Iris pigment epithelial cell (primary cell): ENCODE measurements at regions not wholly inside any gene's neighbourhood (a gene's known extent, or its start where the extent isn't known, plus 50 kb on each side); places are given as distances from the start of the nearest gene placed in this dataset.

ENCODE experiments used
- DNase-seq: peaks from one replicate; pipeline ENCODE4 v3.0.0-alpha.2; 2011; ENCODE audit warnings: low read depth

DNA sequence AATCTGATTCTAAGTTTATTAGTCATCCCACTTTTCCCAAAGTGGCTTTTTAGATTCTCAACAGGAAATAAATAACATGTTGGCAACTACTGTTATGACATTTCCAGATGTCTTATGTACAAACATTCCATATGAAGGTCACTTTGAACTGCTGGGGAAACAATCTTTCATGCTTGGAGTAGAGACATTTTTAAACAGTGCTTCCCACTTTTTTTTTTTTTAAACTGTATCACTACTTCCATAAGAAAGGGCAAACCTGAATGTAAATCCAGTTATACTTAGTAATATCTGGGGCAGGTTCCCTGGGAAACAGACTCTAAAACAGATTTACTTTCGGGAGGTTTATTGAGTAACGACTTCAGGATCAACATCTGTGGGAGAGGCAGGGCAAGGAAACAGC lies 473.8 kb downstream of the TAFA4 start:
- no peak for DNase-seq

GRCh38 chr3:68448510-68449383 lies 483.6 kb downstream of the TAFA4 start:
- DNase-seq: no peak

DNA sequence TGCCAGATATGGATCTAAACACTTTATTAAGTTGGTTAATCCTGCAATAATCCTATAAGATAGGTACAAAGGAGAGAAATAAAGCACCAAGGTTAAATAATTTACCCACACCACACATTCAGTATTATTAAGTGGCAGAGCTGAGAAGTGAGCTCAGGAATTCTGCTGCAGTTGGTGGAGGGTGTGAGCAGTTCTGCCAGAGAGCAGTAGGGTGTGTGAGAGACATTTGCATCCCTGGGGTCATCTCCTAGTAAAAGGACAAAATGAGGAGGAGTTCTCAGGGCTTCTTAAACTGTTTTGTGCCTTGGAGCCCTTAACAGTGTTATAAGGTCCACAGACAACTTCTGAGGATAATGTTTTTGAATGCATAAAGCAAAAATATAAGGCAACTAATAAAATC lies 484.5 kb downstream of the TAFA4 start:
- no peak for DNase-seq

DNA sequence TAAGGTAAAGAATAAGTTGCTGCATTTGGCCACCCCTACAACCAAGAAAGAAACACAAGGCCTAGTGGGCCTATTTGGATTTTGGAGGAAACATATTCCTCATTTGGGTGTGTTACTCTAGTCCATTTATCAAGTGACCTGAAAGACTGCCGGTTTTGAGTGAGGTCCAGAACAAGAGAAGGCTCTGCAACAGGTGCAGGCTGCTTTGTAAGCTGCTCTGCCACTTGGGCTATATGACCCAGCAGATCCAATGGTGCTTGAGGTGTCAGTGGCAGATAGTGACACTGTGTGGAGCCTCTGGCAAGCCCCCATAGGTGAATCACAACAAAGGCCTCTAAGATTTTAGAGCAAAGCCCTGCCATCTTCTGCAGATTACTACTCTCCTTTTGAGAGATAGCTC lies 491.3 kb downstream of the TAFA4 start:
- DNase-seq: no peak

DNA sequence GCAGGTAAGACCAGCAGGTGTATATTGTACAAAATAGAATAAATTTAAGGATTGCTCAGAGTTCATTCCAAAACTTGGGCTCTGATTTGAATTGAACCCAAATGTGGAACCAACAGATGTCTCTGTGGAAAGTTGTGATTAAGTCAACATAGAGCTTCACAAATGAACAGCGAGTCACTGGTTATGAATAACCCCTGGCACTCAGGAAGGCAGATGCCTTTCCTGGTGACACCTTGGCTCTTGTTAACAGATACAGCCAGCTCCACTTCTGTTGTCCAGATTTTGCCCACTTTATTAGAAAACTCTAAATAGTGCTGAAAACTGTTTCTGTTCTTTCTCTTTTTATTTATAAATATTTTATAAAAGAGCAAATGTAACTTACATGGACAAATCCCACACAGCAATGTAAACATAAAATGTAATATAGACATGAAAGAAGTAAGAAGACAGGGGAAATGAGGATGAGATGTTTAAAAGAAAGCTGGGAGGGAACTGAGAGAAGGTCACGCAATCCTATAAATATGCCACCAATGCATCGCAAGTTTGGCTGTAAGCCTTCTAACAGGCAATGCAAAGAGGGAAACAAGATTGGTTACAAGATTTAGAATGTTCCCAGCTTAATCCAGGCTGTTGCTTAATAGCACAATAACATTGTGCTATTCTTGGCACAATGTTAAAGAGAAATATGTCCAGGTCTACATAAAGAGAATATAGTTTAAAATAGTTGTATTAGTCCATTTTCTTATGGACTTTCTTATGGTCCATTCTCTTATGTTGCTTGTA lies 495.5 kb downstream of the TAFA4 start:
- peak; percentile 75 for DNase-seq

- no peak for DNase-seq
Measured at GRCh38 chr3:68428495-68428894, 503.9 kb downstream of the TAFA4 start.

DNA sequence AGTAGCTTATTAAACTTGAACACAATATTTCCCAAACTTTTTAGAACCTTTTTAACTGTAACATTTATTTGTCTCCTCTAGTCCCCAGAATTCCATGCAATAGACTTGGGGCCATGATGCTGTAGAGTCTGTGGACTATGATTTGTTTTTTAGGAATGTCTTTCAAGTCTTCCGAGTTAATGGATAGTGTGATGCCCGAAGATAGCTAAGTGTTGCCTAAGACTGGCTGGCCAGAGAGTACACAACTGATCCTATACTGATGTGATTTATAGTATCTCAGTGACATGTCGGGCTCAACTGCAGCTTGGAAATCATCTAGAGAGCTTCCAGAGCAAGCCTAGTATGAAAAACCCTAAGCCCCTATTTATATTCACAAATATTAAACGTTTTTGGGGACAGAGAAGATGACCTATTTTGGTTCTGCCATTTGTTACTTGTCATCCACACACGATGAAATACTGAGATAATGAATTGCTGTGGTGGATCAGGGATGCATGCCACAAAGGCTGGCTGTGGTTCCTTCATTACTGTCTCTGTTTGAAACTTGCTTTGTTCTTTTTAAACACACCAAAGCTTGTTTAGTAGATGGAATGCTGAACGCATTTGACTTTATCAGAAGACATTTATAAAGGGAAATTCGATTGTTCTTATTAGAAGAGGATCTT lies 507.4 kb downstream of the TAFA4 start:
- DNase-seq: no peak

- DNase-seq: no peak
Measured at GRCh38 chr3:68408626-68409025, 523.7 kb downstream of the TAFA4 start.

- no peak for DNase-seq
Measured at GRCh38 chr3:68403741-68404140, 528.6 kb downstream of the TAFA4 start.

- DNase-seq: no peak
Measured at GRCh38 chr3:68402235-68402918, 530.0 kb downstream of the TAFA4 start.

DNA sequence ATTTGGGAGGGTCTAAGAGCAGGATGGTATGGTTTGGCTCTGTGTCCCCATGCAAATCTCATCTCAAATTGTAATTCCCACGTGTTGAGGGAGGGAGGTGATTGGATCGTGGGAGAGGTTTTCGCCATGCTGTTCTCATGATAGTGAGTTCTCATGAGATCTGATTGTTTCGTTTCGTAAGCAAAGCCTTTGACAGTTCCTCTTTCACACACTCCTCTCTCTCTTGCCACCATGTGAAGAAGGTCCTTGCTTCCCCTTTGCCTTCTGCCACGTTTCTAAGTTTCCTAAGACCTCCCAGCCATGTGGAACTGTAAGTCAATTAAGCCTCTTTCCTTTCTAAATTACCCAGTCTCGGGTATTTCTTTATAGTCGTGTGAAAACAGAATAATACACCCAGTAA lies 553.7 kb downstream of the TAFA4 start:
- DNase-seq: no peak

DNA sequence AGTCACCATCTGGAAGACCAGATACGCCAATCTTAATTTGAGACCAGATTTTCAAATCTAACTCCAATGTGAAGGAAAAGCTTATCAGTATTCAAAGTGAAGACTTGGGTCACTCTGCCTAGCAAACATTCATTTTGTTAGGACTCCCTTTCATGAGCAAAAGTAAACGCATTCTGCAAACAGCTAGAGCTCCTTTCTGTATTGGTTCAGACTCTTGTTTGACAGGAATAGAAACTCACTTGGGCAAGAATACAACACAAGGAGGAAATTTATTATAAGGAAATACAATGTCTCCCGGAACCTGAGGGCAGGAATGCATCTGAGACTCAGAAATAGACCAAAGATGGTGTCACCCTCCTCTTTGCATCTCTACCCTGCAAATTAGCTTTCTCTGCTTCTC lies 558.6 kb downstream of the TAFA4 start:
- DNase-seq: no peak

DNA sequence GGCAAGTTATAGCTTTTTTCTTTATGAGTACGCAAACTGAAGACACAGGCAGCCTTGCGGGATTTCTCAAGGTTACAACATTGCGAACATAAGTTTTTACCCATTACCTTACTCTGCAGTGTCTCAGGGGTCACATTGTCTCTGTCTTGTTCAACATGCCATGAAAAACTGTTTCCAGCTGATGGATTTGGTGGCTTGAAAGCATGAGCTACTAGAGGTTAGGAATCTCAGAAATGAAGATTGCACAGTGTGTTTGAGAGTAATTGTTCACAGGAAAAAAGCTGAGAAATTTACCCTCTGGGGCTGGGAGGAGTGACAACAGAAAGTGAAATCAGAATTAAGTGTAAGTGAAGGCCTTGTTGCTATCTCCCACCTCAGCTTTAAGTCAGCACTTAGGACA lies 568.6 kb downstream of the TAFA4 start:
- no peak for DNase-seq

GRCh38 chr3:68360492-68360891 lies 571.9 kb downstream of the TAFA4 start:
- no peak for DNase-seq

DNA sequence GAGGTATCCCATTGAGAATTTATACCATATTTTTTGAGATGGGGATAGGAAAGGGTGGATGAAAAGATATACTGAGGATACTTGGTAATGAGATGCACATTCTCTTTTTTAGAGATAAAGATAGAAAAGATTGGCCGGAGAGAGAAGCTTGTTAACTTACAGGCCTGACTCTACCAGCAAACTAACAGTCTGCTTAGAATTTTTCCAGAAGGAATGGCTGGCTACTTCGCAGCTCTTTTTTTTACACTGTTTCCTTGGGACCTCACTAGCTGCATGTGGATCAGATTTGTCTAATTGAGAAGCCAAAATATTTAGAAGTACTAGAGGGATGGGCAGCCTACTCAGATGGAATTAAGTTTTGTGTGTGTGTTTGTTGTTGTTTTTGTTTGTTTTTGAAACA lies 586.6 kb downstream of the TAFA4 start:
- no peak for DNase-seq

DNA sequence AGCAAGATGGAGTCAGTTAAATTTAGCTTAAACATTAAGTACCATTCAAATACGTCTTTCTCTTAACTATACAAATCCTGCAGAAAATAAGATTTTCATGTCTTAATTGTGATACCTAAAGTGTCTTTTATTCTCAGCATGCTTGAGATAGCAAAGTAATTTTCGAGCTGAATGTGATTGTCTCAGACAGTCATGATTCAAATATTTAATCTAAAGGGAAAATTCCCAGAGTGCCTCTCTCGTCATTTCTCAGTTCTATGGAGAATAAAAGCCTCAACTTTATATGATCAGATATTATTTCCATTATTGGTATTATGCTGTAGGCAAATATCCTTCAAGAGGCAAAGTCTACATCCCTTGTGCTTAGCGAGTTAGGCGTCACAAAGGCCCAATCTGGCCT lies 589.9 kb downstream of the TAFA4 start:
- DNase-seq: no peak

DNA sequence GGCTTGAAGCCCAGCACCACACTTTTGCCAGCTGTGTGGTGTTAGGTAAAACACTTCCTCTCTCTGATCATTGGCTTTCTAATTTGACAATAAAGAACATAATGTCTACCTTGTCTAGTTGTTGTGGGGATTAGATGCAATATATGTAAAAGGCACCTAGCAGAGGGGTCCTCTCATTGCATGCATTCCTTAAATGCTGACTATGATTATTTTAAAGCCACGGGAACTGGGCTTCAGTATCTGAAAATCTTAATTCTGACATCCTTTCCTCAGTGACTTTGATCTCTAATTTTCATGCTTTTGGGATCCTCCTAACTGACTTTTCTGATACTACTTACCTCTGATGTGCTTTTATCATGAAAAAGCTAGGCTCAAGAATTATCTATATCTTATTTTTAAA lies 596.3 kb downstream of the TAFA4 start:
- DNase-seq: no peak

GRCh38 chr3:68334367-68334986 lies 597.9 kb downstream of the TAFA4 start:
- no peak for DNase-seq

- DNase-seq: no peak
Measured at GRCh38 chr3:68328049-68328448, 604.3 kb downstream of the TAFA4 start.

GRCh38 chr3:68315964-68316363 lies 616.4 kb downstream of the TAFA4 start:
- DNase-seq: no peak

DNA sequence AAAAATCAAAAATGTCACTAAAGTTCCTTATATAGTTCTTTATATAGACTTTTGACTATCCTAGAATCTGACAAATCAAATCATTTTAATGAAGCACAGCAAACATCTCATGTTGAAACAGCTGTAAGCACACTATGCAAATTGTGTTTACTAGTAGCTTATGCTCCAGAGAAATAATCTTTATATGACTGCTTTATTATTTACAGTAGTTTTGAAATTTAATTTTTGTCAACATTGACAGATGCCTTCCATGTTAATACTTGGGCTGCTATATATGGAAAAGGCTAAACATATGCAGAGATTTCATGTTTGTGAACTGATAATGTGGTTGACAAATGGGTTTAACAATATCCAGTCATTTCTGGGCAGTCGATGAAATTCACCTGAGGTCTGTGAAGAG lies 616.8 kb downstream of the TAFA4 start:
- DNase-seq: no peak

- DNase-seq: no peak
Measured at GRCh38 chr3:68306571-68306970, 625.8 kb downstream of the TAFA4 start.
